WTC11 (cell line): ENCODE measurements at regions not wholly inside any gene's neighbourhood (a gene's known extent, or its start where the extent isn't known, plus 50 kb on each side); places are given as distances from the start of the nearest gene placed in this dataset.

Experiments used
- ATAC-seq: fragments of 200-7000 bp; cut with Tn5 transposase; 2 replicates; pipeline ENCODE4 v1.10.0; 2021; ENCODE audit warnings: mild to moderate bottlenecking, moderate library complexity
- CTCF ChIA-PET: fragments of 300-600 bp; sonication (Branson Sonifier 250); formaldehyde crosslinking; loops from one replicate; lab custom pipeline; 2021; ENCODE audit warnings: antibody characterized with exemption; lab: Charles Lee
- POLR2A ChIA-PET: fragments of 350-600 bp; sonication (Branson Sonifier 250); formaldehyde crosslinking; loops from one replicate; lab custom pipeline; 2021; ENCODE audit warnings: antibody characterized with exemption; lab: Charles Lee
- DNase-seq: peaks from one replicate; pipeline ENCODE4 v3.0.0; 2021; ENCODE audit warnings: low spot score
- H3K27ac Mint-ChIP-seq: 2 replicates; pipeline ENCODE4 v1.8.0; 2021; ENCODE audit warnings: mixed read lengths
- H3K27me3 Mint-ChIP-seq: 2 replicates; pipeline ENCODE4 v1.8.0; 2021; ENCODE audit warnings: low read depth, mild to moderate bottlenecking, moderate library complexity, mixed read lengths
- H3K36me3 Mint-ChIP-seq: 2 replicates; pipeline ENCODE4 v1.8.0; 2021; ENCODE audit warnings: mixed read lengths
- H3K4me1 Mint-ChIP-seq: 2 replicates; pipeline ENCODE4 v1.8.0; 2022; ENCODE audit warnings: mixed read lengths
- H3K4me3 Mint-ChIP-seq: 2 replicates; pipeline ENCODE4 v1.8.0; 2021; ENCODE audit warnings: mild to moderate bottlenecking, moderate library complexity, mixed read lengths
- H3K9me3 Mint-ChIP-seq: 2 replicates; pipeline ENCODE4 v1.8.0; 2021; ENCODE audit warnings: mixed read lengths
- E2F1 ChIP-seq: sonication (generic); formaldehyde crosslinking; IDR thresholded peaks from 2 replicates; pipeline ENCODE4 v1.8.0; 2022; ENCODE audit warnings: mild to moderate bottlenecking, missing genetic modification reagents
- ELF4 ChIP-seq: sonication (generic); formaldehyde crosslinking; IDR thresholded peaks from 2 replicates; pipeline ENCODE4 v1.8.1; 2022; ENCODE audit warnings: low read depth, mild to moderate bottlenecking, moderate library complexity, missing genetic modification reagents
- EMX1 ChIP-seq: fragments of 250-450 bp; sonication (Bioruptor Pico); IDR thresholded peaks from 2 replicates; pipeline ENCODE4 v1.8.0; 2021; ENCODE audit warnings: mild to moderate bottlenecking
- FOXJ3 ChIP-seq: sonication (generic); formaldehyde crosslinking; IDR thresholded peaks from 2 replicates; pipeline ENCODE4 v1.9.0; 2021; ENCODE audit warnings: missing genetic modification reagents, mild to moderate bottlenecking, borderline replicate concordance
- GABPB1 ChIP-seq: sonication (generic); formaldehyde crosslinking; IDR thresholded peaks from 2 replicates; pipeline ENCODE4 v1.8.1; 2023; ENCODE audit warnings: mild to moderate bottlenecking, missing genetic modification reagents
- IRF1 ChIP-seq: sonication (generic); formaldehyde crosslinking; IDR thresholded peaks from 2 replicates; pipeline ENCODE4 v1.8.0; 2023; ENCODE audit warnings: missing genetic modification reagents
- MLX ChIP-seq: sonication (generic); formaldehyde crosslinking; IDR thresholded peaks from 2 replicates; pipeline ENCODE4 v1.8.1; 2023; ENCODE audit warnings: mild to moderate bottlenecking, missing genetic modification reagents, moderate library complexity
- MXD4 ChIP-seq: fragments of 250-450 bp; sonication (Bioruptor Pico); IDR thresholded peaks from 2 replicates; pipeline ENCODE4 v1.8.0; 2021; ENCODE audit warnings: mild to moderate bottlenecking, moderate library complexity, borderline replicate concordance
- MYBL2 ChIP-seq: sonication (generic); formaldehyde crosslinking; IDR thresholded peaks from 2 replicates; pipeline ENCODE4 v1.8.1; 2023; ENCODE audit warnings: mild to moderate bottlenecking, moderate library complexity, missing genetic modification reagents
- NFYB ChIP-seq: sonication (generic); formaldehyde crosslinking; conservative IDR thresholded peaks from 2 replicates; pipeline ENCODE4 v1.8.0; 2022; ENCODE audit warnings: low read depth, missing genetic modification reagents
- NR1H2 ChIP-seq: sonication (generic); formaldehyde crosslinking; IDR thresholded peaks from 2 replicates; pipeline ENCODE4 v1.9.0; 2021; ENCODE audit warnings: mild to moderate bottlenecking, moderate library complexity, missing genetic modification reagents
- PRRX2 ChIP-seq: fragments of 250-450 bp; sonication (Bioruptor Pico); IDR thresholded peaks from 2 replicates; pipeline ENCODE4 v1.8.0; 2021; ENCODE audit warnings: mild to moderate bottlenecking
- TEAD4 ChIP-seq: sonication (generic); formaldehyde crosslinking; IDR thresholded peaks from 2 replicates; pipeline ENCODE4 v1.8.0; 2022; ENCODE audit warnings: mild to moderate bottlenecking, missing genetic modification reagents
- ZNF138 ChIP-seq: sonication (generic); formaldehyde crosslinking; conservative IDR thresholded peaks from 2 replicates; pipeline ENCODE4 v1.8.1; 2022; ENCODE audit warnings: mild to moderate bottlenecking, moderate library complexity, missing genetic modification reagents
- ZNF232 ChIP-seq: sonication (generic); formaldehyde crosslinking; IDR thresholded peaks from 2 replicates; pipeline ENCODE4 v1.8.0; 2022; ENCODE audit warnings: mild to moderate bottlenecking, missing genetic modification reagents
- ZNF317 ChIP-seq: sonication (generic); formaldehyde crosslinking; IDR thresholded peaks from 2 replicates; pipeline ENCODE4 v1.8.1; 2023; ENCODE audit warnings: low read depth, mild to moderate bottlenecking, moderate library complexity, missing genetic modification reagents, borderline replicate concordance
- ZNF416 ChIP-seq: fragments of 250-450 bp; sonication (Bioruptor Pico); IDR thresholded peaks from 2 replicates; pipeline ENCODE4 v1.9.0; 2021; ENCODE audit warnings: mild to moderate bottlenecking, inconsistent platforms
- ZNF425 ChIP-seq: fragments of 250-450 bp; sonication (Bioruptor Pico); conservative IDR thresholded peaks from 2 replicates; pipeline ENCODE4 v1.9.0; 2021; ENCODE audit warnings: mild to moderate bottlenecking
- ZNF532 ChIP-seq: fragments of 250-450 bp; sonication (Bioruptor Pico); IDR thresholded peaks from 2 replicates; pipeline ENCODE4 v1.9.0; 2021; ENCODE audit warnings: mild to moderate bottlenecking, borderline replicate concordance
- TF ChIP-seq, protein P1 (sequence below): sonication (generic); formaldehyde crosslinking; IDR thresholded peaks from 2 replicates; pipeline ENCODE4 v1.8.0; 2022; ENCODE audit warnings: mild to moderate bottlenecking, missing genetic modification reagents
- TF ChIP-seq, protein P2 (sequence below): sonication (generic); formaldehyde crosslinking; IDR thresholded peaks from 2 replicates; pipeline ENCODE4 v1.8.0; 2022; ENCODE audit warnings: mild to moderate bottlenecking, missing genetic modification reagents
- TF ChIP-seq, protein P3 (sequence below): fragments of 200-600 bp; IDR thresholded peaks from 2 replicates; pipeline ENCODE4 v1.8.0; 2022; ENCODE audit warnings: antibody characterized with exemption

- ATAC-seq (no peak), DNase-seq (no peak)
- ChIA-PET CTCF (no interaction called here), POLR2A (no interaction called here)
- H3K27ac Mint-ChIP-seq, result no peak overlapping the region
- H3K27me3 Mint-ChIP-seq, result no peaks in the 10 kb centered on the region; the same call in 1 of the 2 replicates
- TF ChIP-seq ELF4, result no peak
- no peak for TF ChIP-seq E2F1 (CRISPR knock-in tag)
- no peak for TF ChIP-seq EMX1
- TF ChIP-seq TEAD4 (CRISPR knock-in tag), result no peak
- TF ChIP-seq NFYB (CRISPR knock-in tag), result no peak
- TF ChIP-seq MYBL2 (CRISPR knock-in tag), result no peak
- TF ChIP-seq ZNF425, result no peak
- TF ChIP-seq FOXJ3 (CRISPR knock-in tag), result no peak
- TF ChIP-seq, protein P1, sequence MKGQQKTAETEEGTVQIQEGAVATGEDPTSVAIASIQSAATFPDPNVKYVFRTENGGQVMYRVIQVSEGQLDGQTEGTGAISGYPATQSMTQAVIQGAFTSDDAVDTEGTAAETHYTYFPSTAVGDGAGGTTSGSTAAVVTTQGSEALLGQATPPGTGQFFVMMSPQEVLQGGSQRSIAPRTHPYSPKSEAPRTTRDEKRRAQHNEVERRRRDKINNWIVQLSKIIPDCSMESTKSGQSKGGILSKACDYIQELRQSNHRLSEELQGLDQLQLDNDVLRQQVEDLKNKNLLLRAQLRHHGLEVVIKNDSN, result no peak
- TF ChIP-seq IRF1 (CRISPR knock-in tag), result no peak
- TF ChIP-seq ZNF416 (CRISPR knock-in tag), result no peak
- TF ChIP-seq ZNF232 (CRISPR knock-in tag), result no peak
- no peak for TF ChIP-seq NR1H2 (CRISPR knock-in tag)
- no peak overlapping the region for H3K4me3 Mint-ChIP-seq
- H3K36me3 Mint-ChIP-seq, result peaks cover 20% of the 10 kb centered on the region
- no peaks in the 10 kb centered on the region for H3K4me1 Mint-ChIP-seq
- H3K9me3 Mint-ChIP-seq, result peaks cover 31% of the 10 kb centered on the region
Observed at GRCh38 chr12:67852701-67853100, 136.5 kb upstream of the IFNG-AS1 start.

- no peak overlapping the region for H3K4me3 Mint-ChIP-seq
- POLR2A ChIA-PET, result no interaction called here
- no peaks in the 10 kb centered on the region for H3K4me1 Mint-ChIP-seq
- no peak for DNase-seq
- no peak for ATAC-seq
- H3K27ac Mint-ChIP-seq, result no peak overlapping the region
- peaks cover 20% of the 10 kb centered on the region for H3K36me3 Mint-ChIP-seq
- CTCF ChIA-PET, result no interaction called here
- no peaks in the 10 kb centered on the region; the same call in 1 of the 2 replicates for H3K27me3 Mint-ChIP-seq
- H3K9me3 Mint-ChIP-seq, result peaks cover 32% of the 10 kb centered on the region
- no peak for TF ChIP-seq GABPB1 (CRISPR knock-in tag)
- TF ChIP-seq ZNF138, result no peak
- no peak for TF ChIP-seq ZNF317 (CRISPR knock-in tag)
- TF ChIP-seq PRRX2, result no peak
- no peak for TF ChIP-seq ZNF532 (CRISPR knock-in tag)
- TF ChIP-seq, protein P2, sequence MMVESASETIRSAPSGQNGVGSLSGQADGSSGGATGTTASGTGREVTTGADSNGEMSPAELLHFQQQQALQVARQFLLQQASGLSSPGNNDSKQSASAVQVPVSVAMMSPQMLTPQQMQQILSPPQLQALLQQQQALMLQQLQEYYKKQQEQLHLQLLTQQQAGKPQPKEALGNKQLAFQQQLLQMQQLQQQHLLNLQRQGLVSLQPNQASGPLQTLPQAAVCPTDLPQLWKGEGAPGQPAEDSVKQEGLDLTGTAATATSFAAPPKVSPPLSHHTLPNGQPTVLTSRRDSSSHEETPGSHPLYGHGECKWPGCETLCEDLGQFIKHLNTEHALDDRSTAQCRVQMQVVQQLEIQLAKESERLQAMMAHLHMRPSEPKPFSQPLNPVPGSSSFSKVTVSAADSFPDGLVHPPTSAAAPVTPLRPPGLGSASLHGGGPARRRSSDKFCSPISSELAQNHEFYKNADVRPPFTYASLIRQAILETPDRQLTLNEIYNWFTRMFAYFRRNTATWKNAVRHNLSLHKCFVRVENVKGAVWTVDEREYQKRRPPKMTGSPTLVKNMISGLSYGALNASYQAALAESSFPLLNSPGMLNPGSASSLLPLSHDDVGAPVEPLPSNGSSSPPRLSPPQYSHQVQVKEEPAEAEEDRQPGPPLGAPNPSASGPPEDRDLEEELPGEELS (CRISPR knock-in tag), result no peak
- no peak for TF ChIP-seq MYBL2 (CRISPR knock-in tag)
- TF ChIP-seq, protein P3, sequence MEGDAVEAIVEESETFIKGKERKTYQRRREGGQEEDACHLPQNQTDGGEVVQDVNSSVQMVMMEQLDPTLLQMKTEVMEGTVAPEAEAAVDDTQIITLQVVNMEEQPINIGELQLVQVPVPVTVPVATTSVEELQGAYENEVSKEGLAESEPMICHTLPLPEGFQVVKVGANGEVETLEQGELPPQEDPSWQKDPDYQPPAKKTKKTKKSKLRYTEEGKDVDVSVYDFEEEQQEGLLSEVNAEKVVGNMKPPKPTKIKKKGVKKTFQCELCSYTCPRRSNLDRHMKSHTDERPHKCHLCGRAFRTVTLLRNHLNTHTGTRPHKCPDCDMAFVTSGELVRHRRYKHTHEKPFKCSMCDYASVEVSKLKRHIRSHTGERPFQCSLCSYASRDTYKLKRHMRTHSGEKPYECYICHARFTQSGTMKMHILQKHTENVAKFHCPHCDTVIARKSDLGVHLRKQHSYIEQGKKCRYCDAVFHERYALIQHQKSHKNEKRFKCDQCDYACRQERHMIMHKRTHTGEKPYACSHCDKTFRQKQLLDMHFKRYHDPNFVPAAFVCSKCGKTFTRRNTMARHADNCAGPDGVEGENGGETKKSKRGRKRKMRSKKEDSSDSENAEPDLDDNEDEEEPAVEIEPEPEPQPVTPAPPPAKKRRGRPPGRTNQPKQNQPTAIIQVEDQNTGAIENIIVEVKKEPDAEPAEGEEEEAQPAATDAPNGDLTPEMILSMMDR, result no peak
- no peak for TF ChIP-seq MLX
- TF ChIP-seq MXD4, result no peak
Observed at GRCh38 chr12:67853204-67853603, 136.0 kb upstream of the IFNG-AS1 start.
